Endothelial cell of umbilical vein (primary cell): ENCODE measurements at regions not wholly inside any gene's neighbourhood (a gene's known extent, or its start where the extent isn't known, plus 50 kb on each side); places are given as distances from the start of the nearest gene placed in this dataset.

Source experiments
- BruUV-seq: library from RNA; stranded (reverse); fragments of 400-500 nt; replicated peaks from 2 replicates; lab custom pipeline; 2021; lab: Mats Ljungman, UMichigan
- CTCF ChIA-PET: fragments of 300-600, 350-600 bp; sonication (Branson Sonifier 250); formaldehyde crosslinking; loops from one replicate; lab custom pipeline; 2021; ENCODE audit warnings: antibody characterized with exemption, inconsistent platforms; lab: Charles Lee
- POLR2A ChIA-PET: fragments of 300-600, 350-600 bp; sonication (Branson Sonifier 250); formaldehyde crosslinking; loops from one replicate; lab custom pipeline; 2021; ENCODE audit warnings: antibody characterized with exemption, inconsistent platforms; lab: Charles Lee
- DNase-seq: peaks from one replicate; pipeline ENCODE4 v3.0.0-alpha.2; 2011; ENCODE audit warnings: low read depth, low spot score
- FAIRE-seq: peaks from 2 replicates; lab custom pipeline; 2011; peaks lifted over from hg19 to GRCh38; lab: Jason Lieb, UNC
- H2AFZ ChIP-seq: 2 replicates; pipeline ENCODE4 v1.6.0; 2012; ENCODE audit warnings: low read depth, low read length, control low read depth, inconsistent platforms
- H3K27ac ChIP-seq: 2 replicates; pipeline ENCODE4 v1.5.1; 2011; ENCODE audit warnings: low read depth, mild to moderate bottlenecking, control low read depth, low read length, moderate library complexity; ENCODE audit not compliant: insufficient read depth
- H3K27me3 ChIP-seq, 2 experiments: 2 replicates each; pipeline versions ENCODE4 v1.6.0 to v1.6.1; 2011; ENCODE audit warnings: low read length in 2 of 2, mixed read lengths in 1 of 2; ENCODE audit not compliant: control insufficient read depth in 2 of 2, insufficient read depth in 2 of 2
- H3K36me3 ChIP-seq, 2 experiments: 2 replicates in 1 of 2; 3 replicates in 1 of 2; pipeline ENCODE4 v1.5.1; 2011; ENCODE audit warnings: low read length in 2 of 2, mild to moderate bottlenecking in 1 of 2, moderate library complexity in 1 of 2; ENCODE audit not compliant: control insufficient read depth in 2 of 2, insufficient read depth in 2 of 2; ENCODE audit errors: extremely low read depth in 1 of 2
- H3K4me1 ChIP-seq: 3 replicates; pipeline ENCODE4 v1.5.1; 2011; ENCODE audit warnings: mild to moderate bottlenecking, low read length; ENCODE audit not compliant: control insufficient read depth, insufficient read depth; ENCODE audit errors: extremely low read depth
- H3K4me2 ChIP-seq: 2 replicates; pipeline ENCODE4 v1.6.1; 2011; ENCODE audit warnings: low read length, control low read depth, mixed read lengths; ENCODE audit not compliant: insufficient read depth
- H3K4me3 ChIP-seq, 3 experiments: fragments of 200-600 bp in 1 of 3; sonication (generic), shearing (Covaris generic) in 1 of 3; replicated peaks in 1 of 3; 2 replicates each; pipeline ENCODE4 v1.5.1; 2011 to 2016; ENCODE audit warnings: control low read depth in 3 of 3, low read length in 3 of 3, mild to moderate bottlenecking in 2 of 3, inconsistent platforms in 1 of 3, low read depth in 1 of 3, moderate library complexity in 1 of 3; ENCODE audit not compliant: insufficient read depth in 1 of 3
- H3K79me2 ChIP-seq: 2 replicates; pipeline ENCODE4 v1.6.0; 2012; ENCODE audit warnings: low read length, inconsistent platforms; ENCODE audit not compliant: control insufficient read depth, insufficient read depth
- H3K9ac ChIP-seq: replicated peaks from 2 replicates; pipeline ENCODE3; 2011; ENCODE audit warnings: low read length, control low read depth; ENCODE audit not compliant: insufficient read depth; ENCODE audit errors: extremely low read depth
- H3K9me1 ChIP-seq: replicated peaks from 3 replicates; pipeline ENCODE4 v1.6.0; 2011; ENCODE audit warnings: mild to moderate bottlenecking, low read length; ENCODE audit not compliant: control insufficient read depth, insufficient read depth; ENCODE audit errors: extremely low read depth
- H3K9me3 ChIP-seq: replicated peaks from 2 replicates; pipeline ENCODE4 v1.5.1; 2012; ENCODE audit warnings: low read length, inconsistent platforms; ENCODE audit not compliant: control insufficient read depth, insufficient read depth
- H4K20me1 ChIP-seq: replicated peaks from 2 replicates; pipeline ENCODE3; 2011; ENCODE audit warnings: mild to moderate bottlenecking, low read length; ENCODE audit not compliant: control insufficient read depth, insufficient read depth; ENCODE audit errors: extremely low read depth
- CTCF ChIP-seq, 2 donors: IDR thresholded peaks; 1 replicate in 1 of 2; 2 replicates in 1 of 2; pipeline ENCODE4 v1.5.1; 2011; ENCODE audit warnings: low read length in 2 of 2, mild to moderate bottlenecking in 2 of 2, moderate library complexity in 2 of 2, control low read depth in 1 of 2, inconsistent platforms in 1 of 2, low read depth in 1 of 2; ENCODE audit not compliant: insufficient read depth in 1 of 2; ENCODE audit errors: extremely low read depth in 1 of 2
- EZH2 ChIP-seq: IDR thresholded peaks from 2 replicates; pipeline ENCODE4 v1.6.1; 2012; ENCODE audit warnings: borderline replicate concordance, low read depth, mild to moderate bottlenecking, moderate library complexity, low read length, inconsistent platforms; ENCODE audit not compliant: severe bottlenecking
- FOS ChIP-seq: IDR thresholded peaks from 2 replicates; pipeline ENCODE4 v1.6.1; 2011; ENCODE audit warnings: mild to moderate bottlenecking, low read length, moderate library complexity, borderline replicate concordance; ENCODE audit not compliant: insufficient read depth
- GATA2 ChIP-seq: IDR thresholded peaks from 2 replicates; pipeline ENCODE4 v1.7.0; 2011; ENCODE audit warnings: low read depth, mild to moderate bottlenecking, moderate library complexity, mixed read lengths, low read length; ENCODE audit not compliant: insufficient read length, insufficient read depth
- JUN ChIP-seq: IDR thresholded peaks from 2 replicates; pipeline ENCODE4 v1.6.1; 2011; ENCODE audit warnings: borderline replicate concordance, low read depth; ENCODE audit not compliant: insufficient read length, insufficient read depth
- MAX ChIP-seq: IDR thresholded peaks from 2 replicates; pipeline ENCODE4 v1.6.1; 2011; ENCODE audit not compliant: insufficient read depth, insufficient read length
- MYC ChIP-seq: IDR thresholded peaks from one replicate; pipeline ENCODE4 v1.6.1; 2011; ENCODE audit warnings: mild to moderate bottlenecking, low read depth, low read length
- POLR2A ChIP-seq: IDR thresholded peaks from 2 replicates; pipeline ENCODE4 v1.6.1; 2012; ENCODE audit warnings: low read depth, mild to moderate bottlenecking, control low read depth, low read length
- POLR2AphosphoS5 ChIP-seq: IDR thresholded peaks from 2 replicates; pipeline ENCODE4 v1.6.1; 2012; ENCODE audit warnings: low read depth, mild to moderate bottlenecking, control low read depth, low read length, moderate library complexity; ENCODE audit not compliant: insufficient read depth
- dilution Hi-C: fragments of 300-500 bp; cut with MboI; formaldehyde crosslinking; loops from one replicate; pipeline ENCODE4 v1.15.0; 2019; ENCODE audit warnings: low sequenced_read_pairs; ENCODE audit not compliant: extremely low pct_ligation_motif_present
- intact Hi-C: fragments of 100-400 bp; cut with micrococcal nuclease; formaldehyde crosslinking; loops from one replicate; pipeline ENCODE4 v1.10.0; 2022

- DNase-seq (no peak), FAIRE-seq (no peak)
- H3K79me2 ChIP-seq, result no peaks in the 10 kb centered on the region
- no peak overlapping the region for H3K27ac ChIP-seq
- no peak overlapping the region for H2AFZ ChIP-seq
- intact Hi-C loops, result no loop called here
- no peaks in the 10 kb centered on the region for H4K20me1 ChIP-seq
- H3K4me3 ChIP-seq, result no peak overlapping the region
- no peaks in the 10 kb centered on the region for H3K4me1 ChIP-seq
- H3K9me3 ChIP-seq, result peaks cover 5% of the 10 kb centered on the region
- H3K4me2 ChIP-seq, result no peak overlapping the region
- H3K9ac ChIP-seq, result no peak overlapping the region
- CTCF ChIA-PET, result no interaction called here
- BruUV-seq, result no TSS peak
- dilution Hi-C loops, result no loop called here
- POLR2A ChIA-PET, result no interaction called here
- TF ChIP-seq EZH2 (no peak), JUN (no peak), MAX (no peak), GATA2 (no peak), POLR2AphosphoS5 (no peak), CTCF (IDR thresholded peaks at IDR 0.05; ENCODE audit: extremely low read depth in 1 of 2, insufficient read depth in 1 of 2, low read depth in 1 of 2, low read length in 2 of 2) (no peak), MYC (no peak), POLR2A (no peak), FOS (no peak)
- no peaks in the 10 kb centered on the region for H3K36me3 ChIP-seq
- H3K27me3 ChIP-seq, result no peaks in the 10 kb centered on the region
- H3K9me1 ChIP-seq, result no peaks in the 10 kb centered on the region
These were observed 159.9 kb downstream of the FNDC1 start for GRCh38 chr6:159329081-159329480.
